GM19452 (cell line): ENCODE measurements at regions not wholly inside any gene's neighbourhood (a gene's known extent, or its start where the extent isn't known, plus 50 kb on each side); places are given as distances from the start of the nearest gene placed in this dataset.
"Not testable (repeated sequence)": the region's sequence is repeated elsewhere in the genome, so short reads cannot be mapped to it uniquely, and the experiment has no call there.

Source experiments
- ATAC-seq: cut with Tn5 transposase; IDR thresholded peaks from one replicate; pipeline ENCODE4 v1.9.1; 2021; ENCODE audit not compliant: unreplicated experiment

- ATAC-seq, result no peak
Observed at GRCh38 chr1:219731771-219732170, 118.9 kb upstream of the ZC3H11B start.

GRCh38 chr1:219726480-219727272, 113.8 kb upstream of the ZC3H11B start:
- no peak for ATAC-seq

- no peak for ATAC-seq
Observed at GRCh38 chr1:219724440-219724839, 111.5 kb upstream of the ZC3H11B start.

GRCh38 chr1:219717536-219717935, 104.6 kb upstream of the ZC3H11B start:
- no peak for ATAC-seq

- ATAC-seq, result no peak
Observed at GRCh38 chr1:219716611-219717114, 103.8 kb upstream of the ZC3H11B start.

- ATAC-seq, result no peak
Observed at GRCh38 chr1:219713981-219714381, 101.1 kb upstream of the ZC3H11B start.

- ATAC-seq, result no peak
Observed at GRCh38 chr1:219712506-219712905, 99.6 kb upstream of the ZC3H11B start.

- no peak for ATAC-seq
Observed at GRCh38 chr1:219710529-219711194, 97.8 kb upstream of the ZC3H11B start.

- no peak for ATAC-seq
Observed at GRCh38 chr1:219708919-219709543, 96.1 kb upstream of the ZC3H11B start.

- not testable (repeated sequence) for ATAC-seq
Observed at GRCh38 chr1:219707885-219708284, 95.0 kb upstream of the ZC3H11B start.

- not testable (repeated sequence) for ATAC-seq
Observed at GRCh38 chr1:219704331-219704730, 91.4 kb upstream of the ZC3H11B start.

- no peak for ATAC-seq
Observed at GRCh38 chr1:219703368-219703639, 90.4 kb upstream of the ZC3H11B start.

GRCh38 chr1:219701476-219701875, 88.6 kb upstream of the ZC3H11B start:
- no peak for ATAC-seq

GRCh38 chr1:219699870-219700269, 87.0 kb upstream of the ZC3H11B start:
- ATAC-seq, result no peak

GRCh38 chr1:219697682-219698081, 84.8 kb upstream of the ZC3H11B start:
- no peak for ATAC-seq

- ATAC-seq, result no peak
Observed at GRCh38 chr1:219692981-219693380, 80.1 kb upstream of the ZC3H11B start.

GRCh38 chr1:219689774-219690173, 76.9 kb upstream of the ZC3H11B start:
- no peak for ATAC-seq

GRCh38 chr1:219687779-219688178, 74.9 kb upstream of the ZC3H11B start:
- ATAC-seq, result no peak

GRCh38 chr1:219686171-219686570, 73.3 kb upstream of the ZC3H11B start:
- ATAC-seq, result no peak

- ATAC-seq, result no peak
Observed at GRCh38 chr1:219682788-219683187, 69.9 kb upstream of the ZC3H11B start.

- ATAC-seq, result no peak
Observed at GRCh38 chr1:219681876-219682275, 69.0 kb upstream of the ZC3H11B start.
